ENCODE measurements at regions not wholly inside any gene's neighbourhood (a gene's known extent, or its start where the extent isn't known, plus 50 kb on each side); places are given as distances from the start of the nearest gene placed in this dataset.

DNA sequence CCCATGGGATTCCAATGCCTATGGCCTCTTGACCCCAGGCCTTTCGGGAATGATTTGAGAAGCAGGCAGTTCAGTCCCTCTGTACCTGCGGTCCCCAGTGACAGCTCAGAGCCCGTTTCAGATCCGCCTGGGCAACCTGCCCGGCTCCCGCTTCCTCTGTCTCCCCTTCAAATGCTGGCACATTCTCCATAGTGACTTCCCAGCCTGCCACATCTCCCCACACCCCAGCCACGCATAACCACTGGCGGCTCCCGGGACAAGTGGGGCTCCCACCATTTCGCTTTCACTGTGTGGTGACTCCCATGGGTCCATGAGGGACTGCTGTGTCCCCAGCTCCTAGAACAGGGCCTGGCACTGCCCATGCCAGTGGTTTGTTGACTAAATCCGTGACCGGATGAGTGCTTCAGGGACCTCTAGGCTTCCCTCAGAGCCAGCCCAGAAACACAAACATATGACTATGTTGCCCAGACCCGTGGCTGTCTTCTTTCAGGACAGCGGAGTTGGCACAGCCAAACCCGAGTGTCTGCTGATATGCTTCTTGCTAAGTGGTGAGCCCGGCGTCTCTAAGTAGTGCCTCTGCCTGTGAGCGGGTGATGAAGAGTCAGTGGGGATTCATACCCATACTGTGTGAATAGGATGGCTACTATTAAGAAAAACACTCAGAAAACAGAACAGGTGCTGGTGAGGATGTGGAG is 91.2 kb downstream of the GLI2 start:
- Histone ChIP-seq H3K4me3 (no peak overlapping the region), H3K9me3 (no peaks in the 10 kb centered on the region), H3K27ac (no peak overlapping the region), H3K36me3 (ENCODE audit: insufficient read depth in 1 of 2, low read depth in 1 of 2) (no peaks in the 10 kb centered on the region), H3K4me1 (no peaks in the 10 kb centered on the region), H3K27me3 (ENCODE audit: insufficient read depth in 3 of 3, low read length in 2 of 3) (peaks cover 0 to 3% (median 0%) of the 10 kb centered on the region in 3 donors)
- ATAC-seq (peak in 2 of 4 donors; percentile 21 to 23), DNase-seq (peak in 1 of 2 donors; percentile 38)
- intact Hi-C loops (cut with DNase I): no loop called here
- TF ChIP-seq, protein P1, sequence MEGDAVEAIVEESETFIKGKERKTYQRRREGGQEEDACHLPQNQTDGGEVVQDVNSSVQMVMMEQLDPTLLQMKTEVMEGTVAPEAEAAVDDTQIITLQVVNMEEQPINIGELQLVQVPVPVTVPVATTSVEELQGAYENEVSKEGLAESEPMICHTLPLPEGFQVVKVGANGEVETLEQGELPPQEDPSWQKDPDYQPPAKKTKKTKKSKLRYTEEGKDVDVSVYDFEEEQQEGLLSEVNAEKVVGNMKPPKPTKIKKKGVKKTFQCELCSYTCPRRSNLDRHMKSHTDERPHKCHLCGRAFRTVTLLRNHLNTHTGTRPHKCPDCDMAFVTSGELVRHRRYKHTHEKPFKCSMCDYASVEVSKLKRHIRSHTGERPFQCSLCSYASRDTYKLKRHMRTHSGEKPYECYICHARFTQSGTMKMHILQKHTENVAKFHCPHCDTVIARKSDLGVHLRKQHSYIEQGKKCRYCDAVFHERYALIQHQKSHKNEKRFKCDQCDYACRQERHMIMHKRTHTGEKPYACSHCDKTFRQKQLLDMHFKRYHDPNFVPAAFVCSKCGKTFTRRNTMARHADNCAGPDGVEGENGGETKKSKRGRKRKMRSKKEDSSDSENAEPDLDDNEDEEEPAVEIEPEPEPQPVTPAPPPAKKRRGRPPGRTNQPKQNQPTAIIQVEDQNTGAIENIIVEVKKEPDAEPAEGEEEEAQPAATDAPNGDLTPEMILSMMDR (IDR thresholded peaks at IDR 0.05): no peak
- WGBS, 3 donors: 39 to 57% (median 43%) methylated on average over 18 of the region's 18 CpGs

DNA sequence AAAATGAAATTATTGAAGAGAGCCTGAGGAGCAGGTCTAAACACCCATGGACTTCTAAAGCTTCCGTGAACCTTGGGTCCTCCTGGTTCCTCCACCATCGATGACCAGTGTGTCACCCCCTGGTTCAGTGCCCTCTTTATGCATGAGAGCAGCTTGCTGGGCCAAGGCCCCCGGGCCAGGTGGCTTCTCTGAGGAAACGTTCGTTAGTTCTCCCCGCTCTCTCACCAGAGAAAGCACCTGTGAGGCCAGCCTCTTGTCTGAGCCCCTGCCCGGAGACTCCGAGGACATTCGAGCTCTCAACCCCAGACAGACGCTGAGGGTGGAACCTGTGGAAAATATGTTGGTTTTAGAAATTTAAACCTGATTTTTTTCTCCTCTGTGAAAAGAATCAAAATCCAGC is 92.4 kb downstream of the GLI2 start:
- DNase-seq: peak in 1 of 2 donors; percentile 12
- H3K4me1 ChIP-seq: no peaks in the 10 kb centered on the region
- no peak for ATAC-seq
- WGBS, 3 donors: 75 to 84% (median 81%) methylated on average over 10 of the region's 10 CpGs
- H3K27ac ChIP-seq: no peak overlapping the region
- no peak overlapping the region for H3K4me3 ChIP-seq
- no peaks in the 10 kb centered on the region for H3K9me3 ChIP-seq
- TF ChIP-seq, protein P1 (IDR thresholded peaks at IDR 0.05): no peak
- peaks cover 0 to 3% (median 0%) of the 10 kb centered on the region in 3 donors for H3K27me3 ChIP-seq (ENCODE audit: insufficient read depth in 3 of 3, low read length in 2 of 3)
- H3K36me3 ChIP-seq (ENCODE audit: insufficient read depth in 1 of 2, low read depth in 1 of 2): no peaks in the 10 kb centered on the region
- intact Hi-C loops (cut with DNase I): no loop called here

DNA sequence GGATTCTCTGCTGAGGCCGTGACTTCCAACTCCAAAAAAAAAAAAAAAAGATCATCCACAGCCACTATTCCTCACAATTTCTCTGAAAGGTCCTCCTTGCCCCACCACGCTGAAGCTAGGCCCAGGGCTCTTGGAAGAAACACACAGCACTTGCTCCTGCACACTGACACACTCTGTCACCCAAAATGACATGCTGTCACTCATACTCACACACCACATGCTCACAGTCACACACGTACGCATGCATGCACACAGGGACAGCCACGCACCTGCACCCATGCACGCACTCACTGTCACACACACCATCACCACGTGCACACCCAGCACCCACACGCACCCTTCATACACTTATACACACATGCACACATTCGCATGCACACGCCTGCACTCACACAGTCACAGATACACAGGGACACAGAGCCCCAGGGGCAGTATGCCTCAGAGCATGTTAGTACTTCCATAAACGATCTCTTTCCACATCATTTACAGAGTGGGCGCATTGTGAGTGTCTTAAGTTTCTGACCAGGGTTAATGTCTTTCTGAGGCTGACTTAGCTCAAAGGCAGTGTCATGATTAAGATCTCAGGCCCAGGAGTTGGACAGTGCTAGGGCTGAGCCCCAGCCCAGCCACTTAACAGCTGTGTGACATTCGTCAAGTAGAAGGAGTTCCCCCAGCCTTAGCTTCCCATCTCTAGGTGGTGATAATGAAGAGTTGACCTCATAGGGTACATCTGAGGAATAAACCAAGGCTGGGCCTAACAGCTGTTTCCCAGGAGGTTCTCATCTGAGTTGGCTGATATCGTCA is 93.4 kb downstream of the GLI2 start:
- peak in 1 of 2 donors; percentile 12 for DNase-seq
- intact Hi-C loops (cut with DNase I): no loop called here
- ATAC-seq: no peak

DNA sequence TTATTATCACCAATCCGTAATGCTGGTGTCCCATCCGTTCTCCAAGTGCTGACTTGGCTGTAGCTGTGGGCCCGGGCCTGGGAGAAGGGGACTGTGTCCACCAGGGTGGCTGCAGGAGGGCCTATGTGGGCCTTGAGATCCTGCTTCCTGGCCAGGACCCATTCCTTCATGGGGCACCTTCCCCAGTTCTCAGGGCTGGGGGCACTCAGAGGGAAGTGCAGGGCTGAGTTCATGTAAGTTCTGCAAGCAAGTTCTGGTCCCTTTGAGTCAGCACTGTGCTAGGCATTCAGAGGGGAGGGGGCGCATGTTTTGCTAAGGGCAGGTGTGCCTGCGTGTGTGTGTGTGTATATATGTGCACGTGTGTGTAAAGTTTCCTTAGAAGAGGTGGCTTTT is 94.0 kb downstream of the GLI2 start:
- Histone ChIP-seq H3K4me1 (no peaks in the 10 kb centered on the region), H3K27me3 (ENCODE audit: insufficient read depth in 3 of 3, low read length in 2 of 3) (peaks cover 0 to 3% (median 0%) of the 10 kb centered on the region in 3 donors), H3K27ac (no peak overlapping the region), H3K9me3 (no peaks in the 10 kb centered on the region), H3K36me3 (ENCODE audit: insufficient read depth in 1 of 2, low read depth in 1 of 2) (no peaks in the 10 kb centered on the region), H3K4me3 (no peak overlapping the region)
- peak in 1 of 2 donors; percentile 27 for DNase-seq
- intact Hi-C loops (cut with DNase I): no loop called here
- TF ChIP-seq, protein P1 (IDR thresholded peaks at IDR 0.05): no peak
- no peak for ATAC-seq
- WGBS, 3 donors: 82 to 88% (median 85%) methylated on average over 6 of the region's 6 CpGs

More for the DNA sequence above, 93.4 kb downstream of the GLI2 start:
- no peaks in the 10 kb centered on the region for H3K36me3 ChIP-seq (ENCODE audit: insufficient read depth in 1 of 2, low read depth in 1 of 2)
- peaks cover 0 to 3% (median 0%) of the 10 kb centered on the region in 3 donors for H3K27me3 ChIP-seq (ENCODE audit: insufficient read depth in 3 of 3, low read length in 2 of 3)
- no peaks in the 10 kb centered on the region for H3K9me3 ChIP-seq
- H3K4me1 ChIP-seq: no peaks in the 10 kb centered on the region
- no peak overlapping the region for H3K4me3 ChIP-seq
- 84 to 86% (median 85%) methylated on average over 14 of the region's 14 CpGs for WGBS, 3 donors
- TF ChIP-seq, protein P1 (IDR thresholded peaks at IDR 0.05): no peak
- H3K27ac ChIP-seq: no peak overlapping the region

All from psoas muscle (tissue), 7 donors.